GM12875 (cell line): ENCODE measurements at regions not wholly inside any gene's neighbourhood (a gene's known extent, or its start where the extent isn't known, plus 50 kb on each side); places are given as distances from the start of the nearest gene placed in this dataset.

ENCODE experiments used
- H3K4me3 ChIP-seq: one replicate; pipeline ENCODE4 v1.5.1; 2011; ENCODE audit warnings: low read depth, low read length, control low read depth
- TF ChIP-seq, protein P1 (sequence below): IDR thresholded peaks from 2 replicates; pipeline ENCODE4 v1.5.1; 2011; ENCODE audit warnings: low read depth, mild to moderate bottlenecking, control low read depth, inconsistent platforms, low read length, moderate library complexity, borderline replicate concordance; ENCODE audit not compliant: insufficient read depth

DNA sequence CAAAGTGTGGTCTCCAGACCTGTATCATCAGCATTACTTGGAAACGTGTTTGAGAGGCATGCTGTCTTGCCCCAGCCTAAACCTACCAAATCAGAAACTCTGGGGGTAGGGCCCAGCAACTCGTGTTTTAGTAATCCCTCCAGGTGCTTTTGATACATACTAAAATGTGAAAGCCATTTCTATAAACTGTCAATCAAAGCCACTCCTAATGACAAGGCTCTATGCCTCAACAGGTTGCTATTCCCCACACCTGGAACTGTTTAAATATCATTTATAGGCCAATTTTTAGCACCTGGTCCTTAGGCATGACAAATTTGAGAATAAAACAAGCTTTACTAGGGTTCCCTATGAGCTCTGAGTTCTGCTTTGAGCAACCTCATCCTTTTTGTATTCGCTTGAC is 158.7 kb upstream of the NR5A2 start:
- TF ChIP-seq, protein P1, sequence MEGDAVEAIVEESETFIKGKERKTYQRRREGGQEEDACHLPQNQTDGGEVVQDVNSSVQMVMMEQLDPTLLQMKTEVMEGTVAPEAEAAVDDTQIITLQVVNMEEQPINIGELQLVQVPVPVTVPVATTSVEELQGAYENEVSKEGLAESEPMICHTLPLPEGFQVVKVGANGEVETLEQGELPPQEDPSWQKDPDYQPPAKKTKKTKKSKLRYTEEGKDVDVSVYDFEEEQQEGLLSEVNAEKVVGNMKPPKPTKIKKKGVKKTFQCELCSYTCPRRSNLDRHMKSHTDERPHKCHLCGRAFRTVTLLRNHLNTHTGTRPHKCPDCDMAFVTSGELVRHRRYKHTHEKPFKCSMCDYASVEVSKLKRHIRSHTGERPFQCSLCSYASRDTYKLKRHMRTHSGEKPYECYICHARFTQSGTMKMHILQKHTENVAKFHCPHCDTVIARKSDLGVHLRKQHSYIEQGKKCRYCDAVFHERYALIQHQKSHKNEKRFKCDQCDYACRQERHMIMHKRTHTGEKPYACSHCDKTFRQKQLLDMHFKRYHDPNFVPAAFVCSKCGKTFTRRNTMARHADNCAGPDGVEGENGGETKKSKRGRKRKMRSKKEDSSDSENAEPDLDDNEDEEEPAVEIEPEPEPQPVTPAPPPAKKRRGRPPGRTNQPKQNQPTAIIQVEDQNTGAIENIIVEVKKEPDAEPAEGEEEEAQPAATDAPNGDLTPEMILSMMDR: no peak
- no peak overlapping the region for H3K4me3 ChIP-seq

DNA sequence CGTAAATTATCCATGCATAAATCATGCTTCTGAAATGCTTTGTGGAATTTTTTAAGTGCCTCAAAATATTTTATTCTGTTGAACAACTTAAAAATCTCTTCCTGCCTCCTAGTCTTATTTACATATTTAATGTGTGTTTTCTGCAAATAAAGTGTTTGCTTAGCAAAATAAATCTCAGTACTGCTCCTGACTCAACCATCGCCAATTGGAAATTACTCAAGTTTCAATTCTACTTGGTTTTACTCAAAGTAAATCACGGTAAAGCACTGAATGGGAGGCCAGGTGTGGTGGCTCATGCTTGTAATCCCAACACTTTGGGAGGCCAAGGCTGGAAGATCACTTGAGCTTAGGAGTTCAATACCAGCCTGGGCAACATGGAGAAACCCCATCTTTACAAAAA is 152.2 kb upstream of the NR5A2 start:
- TF ChIP-seq, protein P1: no peak
- H3K4me3 ChIP-seq: no peak overlapping the region

DNA sequence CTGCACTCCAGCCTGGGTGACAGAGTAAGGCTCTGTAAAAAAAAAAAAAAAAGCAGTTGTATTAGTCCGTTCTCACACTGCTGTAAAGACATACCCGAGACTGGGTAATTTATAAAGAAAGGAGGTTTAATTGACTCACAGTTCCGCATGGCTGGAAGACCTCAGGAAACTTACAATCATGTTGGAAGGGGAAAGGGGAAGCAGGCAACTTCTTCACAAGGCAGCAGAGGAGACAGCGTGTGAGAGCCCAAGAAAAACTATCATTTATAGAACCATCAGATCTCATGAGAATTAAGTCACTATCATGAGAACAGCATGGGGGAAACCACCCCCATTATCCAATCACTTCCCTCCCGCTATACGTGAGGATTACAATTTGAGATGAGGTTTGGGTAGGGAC is 151.7 kb upstream of the NR5A2 start:
- no peak overlapping the region for H3K4me3 ChIP-seq
- TF ChIP-seq, protein P1: no peak

DNA sequence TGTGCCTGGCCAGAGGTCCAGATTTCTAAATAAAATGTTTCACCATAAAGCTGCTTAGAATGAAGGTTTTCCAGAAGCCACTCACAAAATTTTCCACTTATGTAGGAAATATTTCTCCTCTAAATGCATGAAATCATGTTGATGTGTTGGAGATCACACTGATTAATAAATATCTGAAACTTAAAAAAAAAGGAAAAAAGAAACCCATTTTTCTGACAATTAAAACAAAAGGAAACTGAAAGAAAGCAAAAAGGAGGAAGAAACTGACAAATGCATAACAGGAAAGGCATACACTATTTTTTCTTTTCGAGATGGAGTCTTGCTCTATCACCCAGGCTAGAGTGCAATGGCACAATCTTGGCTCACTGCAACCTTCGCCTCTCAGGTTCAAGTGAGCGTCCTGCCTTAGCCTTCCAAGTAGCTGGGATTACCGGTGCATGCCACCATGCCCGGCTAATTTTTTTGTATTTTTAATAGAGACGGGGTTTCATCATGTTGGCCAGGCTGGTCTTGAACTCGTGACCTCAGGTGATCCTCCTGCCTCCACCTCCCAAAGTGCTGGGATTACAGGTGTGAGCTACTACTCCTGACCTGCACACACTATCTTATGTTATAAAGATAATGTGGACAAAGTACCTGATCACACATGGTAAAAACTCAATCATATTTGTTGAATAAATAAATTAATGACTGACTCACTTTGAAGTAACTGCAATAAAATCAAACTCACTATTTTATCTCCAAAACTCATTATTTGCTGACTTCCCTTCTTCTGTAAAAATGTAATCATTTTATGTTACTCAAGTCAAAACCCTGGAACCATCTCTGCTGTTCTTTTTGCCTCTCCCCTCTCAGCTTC is 149.8 kb upstream of the NR5A2 start:
- TF ChIP-seq, protein P1: no peak
- no peak overlapping the region for H3K4me3 ChIP-seq

DNA sequence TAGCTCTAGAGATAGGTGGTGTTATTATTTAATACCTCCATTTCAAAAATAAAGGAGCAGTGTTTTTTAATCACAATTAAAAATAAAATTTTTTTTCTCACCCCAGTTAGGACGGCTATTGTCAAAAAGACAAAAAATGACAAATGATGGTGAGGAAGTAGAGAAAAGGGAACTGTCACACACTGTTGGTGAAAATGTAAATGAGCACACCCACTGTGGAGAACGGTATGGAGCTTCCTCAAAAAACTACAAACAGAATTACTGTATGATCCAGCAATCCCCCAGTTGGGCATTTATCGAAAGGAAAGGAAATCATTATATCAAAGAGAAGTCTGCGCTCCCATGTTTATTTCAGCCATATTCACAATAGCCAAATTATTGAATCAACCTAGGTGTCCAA is 148.7 kb upstream of the NR5A2 start:
- TF ChIP-seq, protein P1: no peak
- H3K4me3 ChIP-seq: no peak overlapping the region

DNA sequence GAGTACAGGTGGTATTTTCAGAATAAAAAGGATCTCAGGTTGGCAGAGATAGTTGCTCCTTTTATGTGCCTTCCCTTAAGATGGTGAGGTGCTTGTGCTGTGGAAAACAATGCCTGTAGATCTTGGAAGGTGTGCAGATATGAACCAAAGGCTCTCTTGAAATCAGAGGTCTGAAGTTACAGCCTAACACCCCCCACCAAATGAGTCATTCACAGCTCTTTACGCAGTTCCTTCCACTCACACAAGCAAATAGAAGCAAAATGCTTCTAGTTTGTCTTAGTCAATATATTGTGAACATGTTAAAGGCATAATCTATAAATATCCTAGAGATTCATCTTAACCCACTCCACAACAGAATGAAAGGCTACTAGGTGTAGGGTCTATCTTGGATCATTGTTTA is 128.9 kb upstream of the NR5A2 start:
- H3K4me3 ChIP-seq: no peak overlapping the region
- TF ChIP-seq, protein P1: no peak

DNA sequence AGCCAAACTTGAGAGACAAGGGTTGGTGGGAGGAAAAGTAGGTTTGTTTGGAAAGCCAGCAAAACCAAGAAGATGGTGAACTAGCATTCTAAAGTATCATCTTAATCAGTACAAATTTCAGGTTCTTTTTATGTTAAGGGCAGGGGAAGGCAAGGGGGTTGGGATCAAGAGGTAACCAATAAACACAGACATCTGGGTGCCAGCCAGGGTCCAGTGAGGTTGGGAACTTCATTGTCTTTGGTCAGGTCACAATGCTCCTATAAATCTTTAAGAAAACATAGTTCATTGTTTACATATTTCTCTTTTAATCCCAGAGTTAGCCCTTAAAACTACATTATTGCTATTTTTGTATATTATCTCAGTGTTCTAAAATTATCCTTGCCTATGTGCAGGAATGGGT is 126.2 kb upstream of the NR5A2 start:
- TF ChIP-seq, protein P1: no peak
- H3K4me3 ChIP-seq: no peak overlapping the region
